Body of pancreas (tissue), 4 donors: ENCODE measurements at regions not wholly inside any gene's neighbourhood (a gene's known extent, or its start where the extent isn't known, plus 50 kb on each side); places are given as distances from the start of the nearest gene placed in this dataset.
A peak's percentile ranks its signal among the peaks of the same experiment; 100 is the strongest.

Experiments used
- ATAC-seq: fragments of 150-250 bp; one replicate; pipeline ENCODE4 v1.9.1; 2016
- DNase-seq, 4 donors: peaks; one replicate each; pipeline ENCODE4 v3.0.0-alpha.2; 2019
- H3K27ac ChIP-seq, 4 donors: fragments of 200-600 bp; sonication (generic); 1 replicate in 3 of 4; 2 replicates in 1 of 4; pipeline versions ENCODE4 v1.5.1 to v1.6.1; 2016 to 2019; ENCODE audit warnings: mild to moderate bottlenecking in 1 of 4, mixed read lengths in 1 of 4, moderate library complexity in 1 of 4
- H3K27me3 ChIP-seq, 2 donors: fragments of 200-600 bp; sonication (generic); one replicate each; pipeline ENCODE4 v1.6.0; 2016; ENCODE audit warnings: mild to moderate bottlenecking in 1 of 2
- H3K36me3 ChIP-seq, 2 donors: fragments of 200-600 bp; sonication (generic); replicated peaks in 1 of 2; 2 replicates each; pipeline ENCODE4 v1.5.1; 2016; ENCODE audit warnings: low read depth in 2 of 2; ENCODE audit not compliant: insufficient read depth in 1 of 2
- H3K4me1 ChIP-seq: fragments of 200-600 bp; sonication (generic); one replicate; pipeline ENCODE4 v1.6.0; 2016
- H3K4me3 ChIP-seq, 2 donors: fragments of 200-600 bp; sonication (generic); 1 replicate in 1 of 2; 2 replicates in 1 of 2; pipeline ENCODE4 v1.5.1; 2016 to 2019
- H3K9me3 ChIP-seq, 3 donors: fragments of 200-600 bp; sonication (generic); 1 replicate in 2 of 3; 2 replicates in 1 of 3; pipeline ENCODE4 v1.5.1; 2016
- CTCF ChIP-seq, 7 experiments: fragments of 450-650 bp in 4 of 7; fragments of 200-600 bp in 3 of 7; sonication (generic) in 3 of 7; IDR thresholded peaks; one replicate each; pipeline ENCODE4 v1.5.1; 2016 to 2019; ENCODE audit warnings: antibody characterized with exemption in 7 of 7
- POLR2A ChIP-seq, 3 donors: fragments of 450-650 bp; IDR thresholded peaks; one replicate each; pipeline ENCODE4 v1.6.1; 2016; ENCODE audit warnings: antibody characterized with exemption in 3 of 3, mild to moderate bottlenecking in 2 of 3
- WGBS, 2 donors: methylation state at CpG; one replicate each; pipeline ENCODE4 v1.1.5; 2017; 5-methylcytosine and 5-hydroxymethylcytosine counted together
- intact Hi-C: fragments of 100-400 bp; cut with DNase I; formaldehyde crosslinking; loops from one replicate; pipeline ENCODE4 v1.15.1; 2023

GRCh38 chr20:22931653-22932608, 103.2 kb upstream of the SSTR4 start:
- DNase-seq, result peak in 3 of 4 donors; percentile 18 to 19 (median 19)
- 48 to 49% methylated on average over 7 of the region's 7 CpGs for WGBS, 2 donors
- intact Hi-C loops, result no loop called here
- TF ChIP-seq CTCF (IDR thresholded peaks at IDR 0.05) (no peak), POLR2A (IDR thresholded peaks at IDR 0.05) (no peak)
- Histone ChIP-seq H3K4me3 (no peak overlapping the region), H3K27me3 (no peaks in the 10 kb centered on the region), H3K27ac (no peak overlapping the region), H3K4me1 (peaks cover 5% of the 10 kb centered on the region), H3K36me3 (no peaks in the 10 kb centered on the region), H3K9me3 (no peaks in the 10 kb centered on the region)
- ATAC-seq, result no peak

- Histone ChIP-seq H3K4me3 (no peak overlapping the region), H3K27me3 (no peaks in the 10 kb centered on the region), H3K4me1 (no peaks in the 10 kb centered on the region), H3K9me3 (no peaks in the 10 kb centered on the region), H3K27ac (no peak overlapping the region), H3K36me3 (no peaks in the 10 kb centered on the region)
- 47 to 51% methylated on average over 3 of the region's 3 CpGs for whole genome bisulfite sequencing, 2 donors
- no peak for TF ChIP-seq CTCF (IDR thresholded peaks at IDR 0.05)
- TF ChIP-seq POLR2A (IDR thresholded peaks at IDR 0.05), result no peak
- intact Hi-C loops, result no loop called here
- DNase-seq (no peak), ATAC-seq (no peak)
Observed at GRCh38 chr20:22939181-22939580, 95.9 kb upstream of the SSTR4 start.

GRCh38 chr20:22940350-22940749, 94.8 kb upstream of the SSTR4 start:
- ATAC-seq (no peak), DNase-seq (no peak)
- Histone ChIP-seq H3K36me3 (no peaks in the 10 kb centered on the region), H3K4me3 (no peak overlapping the region), H3K27me3 (no peaks in the 10 kb centered on the region), H3K27ac (no peak overlapping the region), H3K4me1 (no peaks in the 10 kb centered on the region), H3K9me3 (no peaks in the 10 kb centered on the region)
- intact Hi-C loops, result no loop called here
- WGBS, 2 donors, result 72 to 77% methylated on average over 4 of the region's 4 CpGs
- TF ChIP-seq CTCF (IDR thresholded peaks at IDR 0.05), result no peak
- no peak for TF ChIP-seq POLR2A (IDR thresholded peaks at IDR 0.05)

- ATAC-seq, result no peak
Observed at GRCh38 chr20:22941550-22941949, 93.6 kb upstream of the SSTR4 start.

More at GRCh38 chr20:22941550-22941949, 93.6 kb upstream of the SSTR4 start:
- no peaks in the 10 kb centered on the region for H3K27me3 ChIP-seq
- no peak overlapping the region for H3K27ac ChIP-seq
- H3K9me3 ChIP-seq, result no peaks in the 10 kb centered on the region
- TF ChIP-seq CTCF (IDR thresholded peaks at IDR 0.05) (no peak), POLR2A (IDR thresholded peaks at IDR 0.05) (no peak)
- intact Hi-C loops, result no loop called here
- H3K36me3 ChIP-seq, result no peaks in the 10 kb centered on the region
- H3K4me3 ChIP-seq, result no peak overlapping the region
- no peaks in the 10 kb centered on the region for H3K4me1 ChIP-seq
- 47 to 64% methylated on average over 5 of the region's 5 CpGs for WGBS, 2 donors
- DNase-seq, result no peak
